ENCODE measurements at regions not wholly inside any gene's neighbourhood (a gene's known extent, or its start where the extent isn't known, plus 50 kb on each side); places are given as distances from the start of the nearest gene placed in this dataset.

DNA sequence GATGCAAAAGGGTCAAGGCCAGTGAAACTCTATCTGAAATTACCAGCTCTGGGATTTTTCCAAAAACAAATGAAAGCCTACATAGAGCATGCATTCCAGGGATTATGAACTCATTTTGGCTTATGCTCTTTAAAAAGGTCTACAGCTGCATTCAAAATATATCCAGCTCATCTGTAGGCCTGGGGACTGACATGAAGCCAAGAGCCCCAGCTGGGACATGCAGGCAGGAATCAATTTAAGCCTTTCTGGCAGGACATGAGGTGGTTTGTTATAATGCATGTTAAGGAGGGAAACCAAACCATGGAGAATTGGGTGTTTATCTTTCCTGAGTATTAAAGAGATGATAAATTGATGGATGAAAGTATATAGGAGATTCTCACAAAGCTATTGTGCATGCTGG lies 164.5 kb downstream of the RBM43 start:
- no peaks in the 10 kb centered on the region for H3K36me3 Mint-ChIP-seq
- no peaks in the 10 kb centered on the region for H3K36me3 ChIP-seq (ENCODE audit: control insufficient read depth in 2 of 2, extremely low read depth in 1 of 2, insufficient read depth in 1 of 2, low read length in 1 of 2)
- CTCF ChIA-PET, result no interaction called here

GRCh38 chr2:151096235-151096634 lies 165.4 kb downstream of the RBM43 start:
- no peak overlapping the region for H3K4me3 ChIP-seq (ENCODE audit: control insufficient read depth in 1 of 2, extremely low read depth in 1 of 2, low read length in 1 of 2)
- WGBS (ENCODE audit: insufficient coverage), result 95% methylated on average over 2 of the region's 3 CpGs
- CTCF ChIA-PET, result no interaction called here
- Mint-ChIP-seq H3K9me3 (no peaks in the 10 kb centered on the region), H3K27me3 (peaks cover 0 to 3% of the 10 kb centered on the region in 2 donors), H3K27ac (no peak overlapping the region), H3K4me1 (peaks cover 0 to 7% (median 2%) of the 10 kb centered on the region in 3 donors), H3K4me3 (no peak overlapping the region), H3K36me3 (no peaks in the 10 kb centered on the region)
- DNase-seq (no peak), ATAC-seq (replicated peaks in 1 of 4) (no peak)
- H3K9me3 ChIP-seq, result no peaks in the 10 kb centered on the region
- H3K36me3 ChIP-seq (ENCODE audit: control insufficient read depth in 2 of 2, extremely low read depth in 1 of 2, insufficient read depth in 1 of 2, low read length in 1 of 2), result no peaks in the 10 kb centered on the region
- H3K27me3 ChIP-seq (replicated peaks in 1 of 2; ENCODE audit: control insufficient read depth in 2 of 2, extremely low read depth in 1 of 2, insufficient read depth in 2 of 2, low read length in 1 of 2), result no peaks in the 10 kb centered on the region
- POLR2A ChIA-PET, result no interaction called here
- H3K4me1 ChIP-seq (ENCODE audit: control insufficient read depth in 1 of 2, extremely low read depth in 1 of 2, insufficient read depth in 2 of 2, low read length in 2 of 2), result no peaks in the 10 kb centered on the region
- no peak overlapping the region for H3K27ac ChIP-seq (ENCODE audit: low read length)

More for the DNA sequence above, 164.5 kb downstream of the RBM43 start:
- ATAC-seq (replicated peaks in 1 of 4) (no peak), DNase-seq (no peak)
- no peaks in the 10 kb centered on the region for H3K9me3 Mint-ChIP-seq
- peaks cover 0 to 3% of the 10 kb centered on the region in 2 donors for H3K27me3 Mint-ChIP-seq
- peaks cover 0 to 7% (median 2%) of the 10 kb centered on the region in 3 donors for H3K4me1 Mint-ChIP-seq
- POLR2A ChIA-PET, result no interaction called here
- Histone ChIP-seq H3K27ac (ENCODE audit: low read length) (no peak overlapping the region), H3K9me3 (no peaks in the 10 kb centered on the region), H3K4me1 (ENCODE audit: control insufficient read depth in 1 of 2, extremely low read depth in 1 of 2, insufficient read depth in 2 of 2, low read length in 2 of 2) (no peaks in the 10 kb centered on the region), H3K27me3 (replicated peaks in 1 of 2; ENCODE audit: control insufficient read depth in 2 of 2, extremely low read depth in 1 of 2, insufficient read depth in 2 of 2, low read length in 1 of 2) (no peaks in the 10 kb centered on the region), H3K4me3 (ENCODE audit: control insufficient read depth in 1 of 2, extremely low read depth in 1 of 2, low read length in 1 of 2) (no peak overlapping the region)
- no peak overlapping the region for H3K4me3 Mint-ChIP-seq
- H3K27ac Mint-ChIP-seq, result no peak overlapping the region

DNA sequence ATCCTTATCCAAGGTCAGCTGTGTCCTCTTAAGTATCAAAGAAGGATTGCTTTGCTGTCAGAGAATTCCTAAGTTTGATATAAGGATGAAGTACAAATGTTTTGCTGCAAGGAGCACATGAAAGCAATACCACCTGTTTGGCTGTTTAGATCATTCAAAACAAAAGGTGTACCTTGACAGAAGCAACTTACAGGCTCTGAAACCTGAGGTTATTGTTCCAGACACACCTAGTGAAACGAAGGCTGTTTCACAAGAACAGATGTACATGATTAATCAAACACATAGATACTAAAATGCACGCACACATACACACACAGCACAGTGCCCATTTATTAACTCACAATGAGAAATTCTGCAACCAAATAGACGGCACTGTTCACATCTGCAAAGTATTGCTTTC lies 166.2 kb downstream of the RBM43 start:
- H3K36me3 ChIP-seq (ENCODE audit: control insufficient read depth in 2 of 2, extremely low read depth in 1 of 2, insufficient read depth in 1 of 2, low read length in 1 of 2), result no peaks in the 10 kb centered on the region
- no peak overlapping the region for H3K27ac ChIP-seq (ENCODE audit: low read length)
- no peaks in the 10 kb centered on the region for H3K9me3 Mint-ChIP-seq
- H3K4me3 ChIP-seq (ENCODE audit: control insufficient read depth in 1 of 2, extremely low read depth in 1 of 2, low read length in 1 of 2), result no peak overlapping the region
- ChIA-PET POLR2A (no interaction called here), CTCF (no interaction called here)
- no peaks in the 10 kb centered on the region for H3K27me3 ChIP-seq (replicated peaks in 1 of 2; ENCODE audit: control insufficient read depth in 2 of 2, extremely low read depth in 1 of 2, insufficient read depth in 2 of 2, low read length in 1 of 2)
- H3K27me3 Mint-ChIP-seq, result peaks cover 2 to 6% of the 10 kb centered on the region in 2 donors
- no peaks in the 10 kb centered on the region for H3K36me3 Mint-ChIP-seq
- H3K9me3 ChIP-seq, result no peaks in the 10 kb centered on the region
- peaks cover 0 to 7% (median 2%) of the 10 kb centered on the region in 3 donors for H3K4me1 Mint-ChIP-seq
- H3K4me3 Mint-ChIP-seq, result no peak overlapping the region
- ATAC-seq (replicated peaks in 1 of 4) (no peak), DNase-seq (no peak)
- WGBS (ENCODE audit: insufficient coverage), result 43% methylated on average over 1 of the region's 3 CpGs
- no peak overlapping the region for H3K27ac Mint-ChIP-seq
- H3K4me1 ChIP-seq (ENCODE audit: control insufficient read depth in 1 of 2, extremely low read depth in 1 of 2, insufficient read depth in 2 of 2, low read length in 2 of 2), result no peaks in the 10 kb centered on the region

- Mint-ChIP-seq H3K4me3 (no peak overlapping the region), H3K36me3 (no peaks in the 10 kb centered on the region), H3K4me1 (peaks cover 0 to 7% (median 2%) of the 10 kb centered on the region in 3 donors), H3K27ac (no peak overlapping the region), H3K9me3 (no peaks in the 10 kb centered on the region), H3K27me3 (peaks cover 4 to 5% of the 10 kb centered on the region in 2 donors)
- CTCF ChIA-PET, result interaction anchor here in 1 of 2 donors (0.6 kb wide), 1 partner anchor 319 kb away, joined by 5 read pairs; no protein-coding TSS in a partner anchor
- no peaks in the 10 kb centered on the region for H3K9me3 ChIP-seq
- no peaks in the 10 kb centered on the region for H3K36me3 ChIP-seq (ENCODE audit: control insufficient read depth in 2 of 2, extremely low read depth in 1 of 2, insufficient read depth in 1 of 2, low read length in 1 of 2)
- no peak overlapping the region for H3K4me3 ChIP-seq (ENCODE audit: control insufficient read depth in 1 of 2, extremely low read depth in 1 of 2, low read length in 1 of 2)
- no peak overlapping the region for H3K27ac ChIP-seq (ENCODE audit: low read length)
- POLR2A ChIA-PET, result interaction anchor here in 1 of 2 donors (0.6 kb wide), 1 partner anchor 538 kb away, joined by 3 read pairs; no protein-coding TSS in a partner anchor
- DNase-seq, result no peak
- H3K27me3 ChIP-seq (replicated peaks in 1 of 2; ENCODE audit: control insufficient read depth in 2 of 2, extremely low read depth in 1 of 2, insufficient read depth in 2 of 2, low read length in 1 of 2), result no peaks in the 10 kb centered on the region
- WGBS (ENCODE audit: insufficient coverage), result no CpG with 5 or more reads among the region's 3 CpGs
- ATAC-seq (replicated peaks in 1 of 4), result no peak
- H3K4me1 ChIP-seq (ENCODE audit: control insufficient read depth in 1 of 2, extremely low read depth in 1 of 2, insufficient read depth in 2 of 2, low read length in 2 of 2), result no peaks in the 10 kb centered on the region
Measured at GRCh38 chr2:151091583-151091982, 170.1 kb downstream of the RBM43 start.

- WGBS (ENCODE audit: insufficient coverage), result 80% methylated on average over 1 of the region's 3 CpGs
Measured at GRCh38 chr2:151087377-151087776, 174.3 kb downstream of the RBM43 start.

GRCh38 chr2:151085181-151085611 lies 176.5 kb downstream of the RBM43 start:
- Histone ChIP-seq H3K36me3 (ENCODE audit: control insufficient read depth in 2 of 2, extremely low read depth in 1 of 2, insufficient read depth in 1 of 2, low read length in 1 of 2) (no peaks in the 10 kb centered on the region), H3K4me3 (ENCODE audit: control insufficient read depth in 1 of 2, extremely low read depth in 1 of 2, low read length in 1 of 2) (no peak overlapping the region), H3K9me3 (no peaks in the 10 kb centered on the region), H3K27ac (ENCODE audit: low read length) (no peak overlapping the region), H3K4me1 (ENCODE audit: control insufficient read depth in 1 of 2, extremely low read depth in 1 of 2, insufficient read depth in 2 of 2, low read length in 2 of 2) (peaks cover 3 to 5% of the 10 kb centered on the region in 2 experiments), H3K27me3 (replicated peaks in 1 of 2; ENCODE audit: control insufficient read depth in 2 of 2, extremely low read depth in 1 of 2, insufficient read depth in 2 of 2, low read length in 1 of 2) (no peaks in the 10 kb centered on the region)
- no peak overlapping the region for H3K27ac Mint-ChIP-seq
- H3K9me3 Mint-ChIP-seq, result peaks cover 0 to 5% (median 0%) of the 10 kb centered on the region in 3 donors
- POLR2A ChIA-PET, result no interaction called here
- WGBS (ENCODE audit: insufficient coverage), result no CpG with 5 or more reads among the region's 1 CpG
- peaks cover under 1 to 4% of the 10 kb centered on the region in 2 donors for H3K27me3 Mint-ChIP-seq
- H3K36me3 Mint-ChIP-seq, result no peaks in the 10 kb centered on the region
- peaks cover 0 to 35% (median 20%) of the 10 kb centered on the region in 3 donors for H3K4me1 Mint-ChIP-seq
- H3K4me3 Mint-ChIP-seq, result no peak overlapping the region
- CTCF ChIA-PET, result interaction anchor here (0.5 kb wide), 2 partner anchors 860 to 1436 kb away, joined by 3 to 5 read pairs; no protein-coding TSS in a partner anchor
- ATAC-seq (replicated peaks in 1 of 4) (no peak), DNase-seq (no peak)

More at GRCh38 chr2:151087377-151087776, 174.3 kb downstream of the RBM43 start:
- DNase-seq, result no peak
- H3K36me3 Mint-ChIP-seq, result no peaks in the 10 kb centered on the region
- no peaks in the 10 kb centered on the region for H3K9me3 ChIP-seq
- ChIA-PET CTCF (no interaction called here), POLR2A (no interaction called here)
- H3K36me3 ChIP-seq (ENCODE audit: control insufficient read depth in 2 of 2, extremely low read depth in 1 of 2, insufficient read depth in 1 of 2, low read length in 1 of 2), result no peaks in the 10 kb centered on the region
- no peak overlapping the region for H3K4me3 ChIP-seq (ENCODE audit: control insufficient read depth in 1 of 2, extremely low read depth in 1 of 2, low read length in 1 of 2)
- no peaks in the 10 kb centered on the region for H3K27me3 ChIP-seq (replicated peaks in 1 of 2; ENCODE audit: control insufficient read depth in 2 of 2, extremely low read depth in 1 of 2, insufficient read depth in 2 of 2, low read length in 1 of 2)
- H3K27ac ChIP-seq (ENCODE audit: low read length), result no peak overlapping the region
- no peak overlapping the region for H3K4me3 Mint-ChIP-seq
- no peak overlapping the region for H3K27ac Mint-ChIP-seq
- H3K9me3 Mint-ChIP-seq, result no peaks in the 10 kb centered on the region
- peaks cover 5 to 7% of the 10 kb centered on the region in 2 donors for H3K27me3 Mint-ChIP-seq
- peaks cover 0 to 23% (median 20%) of the 10 kb centered on the region in 3 donors for H3K4me1 Mint-ChIP-seq
- no peak for ATAC-seq (replicated peaks in 1 of 4)
- peaks cover 3 to 5% of the 10 kb centered on the region in 2 experiments for H3K4me1 ChIP-seq (ENCODE audit: control insufficient read depth in 1 of 2, extremely low read depth in 1 of 2, insufficient read depth in 2 of 2, low read length in 2 of 2)

All from T-cell (primary cell).